K562 (cell line): ENCODE measurements at regions not wholly inside any gene's neighbourhood (a gene's known extent, or its start where the extent isn't known, plus 50 kb on each side); places are given as distances from the start of the nearest gene placed in this dataset.
"Not testable (repeated sequence)": the region's sequence is repeated elsewhere in the genome, so short reads cannot be mapped to it uniquely, and the experiment has no call there.

Experiments
- ATAC-seq: fragments of 200-7000 bp; cut with Tn5 transposase; 3 replicates; pipeline ENCODE4 v1.9.1; 2020; ENCODE audit warnings: moderate library complexity
- BruUV-seq: library from RNA; stranded (reverse); fragments of 400-500 nt; replicated peaks from 2 replicates; lab custom pipeline; 2021; lab: Mats Ljungman, UMichigan
- CTCF ChIA-PET: fragments of 300-600 bp; formaldehyde crosslinking; extraction: SDS; loops from one replicate; lab custom pipeline; 2021; ENCODE audit warnings: low intra/inter-chr PET ratio; lab: Yijun Ruan, JAX
- POLR2A ChIA-PET: fragments of 300-600, 350-650 bp; sonication (Branson Sonifier 250); formaldehyde crosslinking; extraction: SDS; loops from one replicate; lab custom pipeline; 2021; ENCODE audit warnings: antibody characterized with exemption, inconsistent platforms; lab: Yijun Ruan, JAX
- DNase-seq, 4 experiments: peaks; one replicate each; pipeline versions ENCODE4 v3.0.0 to v3.0.0-alpha.2; 2011 to 2018; ENCODE audit warnings: low spot score in 3 of 4, mixed read lengths in 3 of 4; ENCODE audit errors: extremely low read depth in 1 of 4
- FAIRE-seq: peaks from 2 replicates; lab custom pipeline; 2011; peaks lifted over from hg19 to GRCh38; lab: Jason Lieb, UNC
- H2AFZ ChIP-seq: 2 replicates; pipeline ENCODE4 v1.6.0; 2011; ENCODE audit warnings: low read depth, low read length, control low read depth, inconsistent platforms
- H3K27ac ChIP-seq: fragments of 200-600 bp; 3 replicates; pipeline ENCODE4 v1.8.0; 2011; ENCODE audit warnings: low read depth, mild to moderate bottlenecking, control low read depth, inconsistent platforms, low read length, moderate library complexity, mixed read lengths; ENCODE audit errors: extremely low read depth
- H3K27me3 ChIP-seq, 2 experiments: fragments of 300-600 bp in 1 of 2; 2 replicates in 1 of 2; 3 replicates in 1 of 2; pipeline versions ENCODE4 v1.6.0 to v1.8.0; 2011; ENCODE audit warnings: inconsistent platforms in 2 of 2, low read length in 2 of 2, mild to moderate bottlenecking in 1 of 2, mixed read lengths in 1 of 2, moderate library complexity in 1 of 2; ENCODE audit not compliant: control insufficient read depth in 2 of 2, insufficient read depth in 2 of 2
- H3K36me3 ChIP-seq: fragments of 300-600 bp; 3 replicates; pipeline ENCODE4 v1.8.0; 2011; ENCODE audit warnings: mild to moderate bottlenecking, low read length, inconsistent platforms; ENCODE audit not compliant: control insufficient read depth, insufficient read depth
- H3K4me1 ChIP-seq, 2 experiments: fragments of 200-600 bp in 1 of 2; replicated peaks in 1 of 2; 2 replicates in 1 of 2; 3 replicates in 1 of 2; pipeline versions ENCODE4 v1.5.1 to v1.8.0; 2011; ENCODE audit warnings: inconsistent platforms in 2 of 2, low read length in 2 of 2, mild to moderate bottlenecking in 1 of 2, mixed read lengths in 1 of 2, moderate library complexity in 1 of 2; ENCODE audit not compliant: control insufficient read depth in 2 of 2, insufficient read depth in 2 of 2
- H3K4me2 ChIP-seq: 2 replicates; pipeline ENCODE4 v1.6.1; 2011; ENCODE audit warnings: low read length, control low read depth, inconsistent platforms, mixed read lengths; ENCODE audit not compliant: insufficient read depth
- H3K4me3 ChIP-seq: fragments of 200-600 bp; sonication (generic), shearing (Covaris generic); 2 replicates; pipeline ENCODE4 v1.5.1; 2016; ENCODE audit warnings: control low read depth, inconsistent platforms
- H3K79me2 ChIP-seq: fragments of 200-600 bp; 3 replicates; pipeline ENCODE4 v1.8.0; 2011; ENCODE audit warnings: low read length, inconsistent platforms; ENCODE audit not compliant: control insufficient read depth, insufficient read depth
- H3K9ac ChIP-seq, 2 experiments: 2 replicates each; pipeline versions ENCODE4 v1.6.0 to v1.6.1; 2011; ENCODE audit warnings: low read depth in 2 of 2, low read length in 2 of 2, control low read depth in 1 of 2, inconsistent platforms in 1 of 2, mild to moderate bottlenecking in 1 of 2, mixed read lengths in 1 of 2; ENCODE audit not compliant: insufficient read depth in 1 of 2
- H3K9me1 ChIP-seq: one replicate; pipeline ENCODE4 v1.6.0; 2011; ENCODE audit warnings: inconsistent platforms, mild to moderate bottlenecking, low read length, moderate library complexity; ENCODE audit not compliant: control insufficient read depth, insufficient read depth
- H3K9me3 ChIP-seq: replicated peaks from 2 replicates; pipeline ENCODE4 v1.5.1; 2011; ENCODE audit warnings: low read depth, low read length, inconsistent platforms; ENCODE audit not compliant: control insufficient read depth, insufficient read depth
- H4K20me1 ChIP-seq: replicated peaks from 2 replicates; pipeline ENCODE4 v1.6.1; 2011; ENCODE audit warnings: low read length, inconsistent platforms, mixed read lengths; ENCODE audit not compliant: control insufficient read depth, insufficient read depth
- EP400 ChIP-seq: fragments of 450-650 bp; IDR thresholded peaks from 2 replicates; pipeline ENCODE4 v1.6.1; 2017; ENCODE audit warnings: antibody characterized with exemption, mild to moderate bottlenecking, moderate library complexity
- IFI16 ChIP-seq: fragments of 250-450 bp; sonication (Bioruptor Pico); IDR thresholded peaks from 2 replicates; pipeline ENCODE4 v2.1.2; 2022; ENCODE audit warnings: mild to moderate bottlenecking, inconsistent platforms
- MECOM ChIP-seq: fragments of 250-450 bp; sonication (Bioruptor Pico); IDR thresholded peaks from 2 replicates; pipeline ENCODE4 v1.8.0; 2022; ENCODE audit warnings: inconsistent platforms
- NBN ChIP-seq: fragments of 450-650 bp; IDR thresholded peaks from 2 replicates; pipeline ENCODE4 v1.6.1; 2016; ENCODE audit warnings: low read depth, mild to moderate bottlenecking
- PHB ChIP-seq: fragments of 250-450 bp; sonication (Bioruptor Pico); IDR thresholded peaks from 2 replicates; pipeline ENCODE4 v1.5.0; 2021
- POLR3A ChIP-seq: IDR thresholded peaks from 2 replicates; pipeline ENCODE4 v1.6.1; 2011; ENCODE audit warnings: borderline replicate concordance, mild to moderate bottlenecking, moderate library complexity; ENCODE audit not compliant: insufficient read length, insufficient read depth; ENCODE audit errors: extremely low read depth
- SMAD1 ChIP-seq: fragments of 150-350 bp; IDR thresholded peaks from 2 replicates; pipeline ENCODE4 v1.6.1; 2014; ENCODE audit warnings: low read length, low read depth; ENCODE audit not compliant: partially characterized antibody
- TBP ChIP-seq: optimal IDR thresholded peaks from 2 replicates; pipeline ENCODE3; 2011; ENCODE audit warnings: low read depth, low read length, improper control_type of control experiment
- TRIM24 ChIP-seq, 2 experiments: fragments of 450-650 bp; IDR thresholded peaks; 2 replicates each; pipeline ENCODE4 v1.6.1; 2016
- ZEB2 ChIP-seq: fragments of 450-650 bp; IDR thresholded peaks from 2 replicates; pipeline ENCODE4 v1.6.1; 2016
- ZNF134 ChIP-seq: fragments of 250-450 bp; sonication (Bioruptor Pico); conservative IDR thresholded peaks from 2 replicates; pipeline ENCODE4 v1.4.0; 2020
- ZNF695 ChIP-seq: fragments of 450-650 bp; formaldehyde crosslinking; IDR thresholded peaks from 2 replicates; pipeline ENCODE4 v1.4.0; 2020; ENCODE audit warnings: mild to moderate bottlenecking, moderate library complexity
- ZNF717 ChIP-seq: fragments of 250-450 bp; sonication (Bioruptor Pico); IDR thresholded peaks from 2 replicates; pipeline ENCODE4 v1.5.0; 2021
- WGBS: fragments of 100-300 bp; shearing (Covaris generic); methylation state at CpG from one replicate; pipeline ENCODE4 v1.1.6; 2016; ENCODE audit warnings: low coverage, mixed read lengths; ENCODE audit not compliant: insufficient coverage; ENCODE audit errors: missing lambda C conversion rate; 5-methylcytosine and 5-hydroxymethylcytosine counted together
- in situ Hi-C: fragments of 300-500 bp; cut with MboI; formaldehyde crosslinking; loops from 4 replicates; pipeline ENCODE4 v1.15.0; 2018; ENCODE audit warnings: inconsistent platforms, mixed read lengths
- intact Hi-C: fragments of 100-400 bp; cut with micrococcal nuclease; formaldehyde crosslinking; loops from 2 replicates; pipeline ENCODE4 v1.14.2; 2022
- TF ChIP-seq, protein P1 (sequence below): sonication (generic); formaldehyde crosslinking; IDR thresholded peaks from 2 replicates; pipeline ENCODE4 v1.8.1; 2023; ENCODE audit warnings: mild to moderate bottlenecking, missing genetic modification reagents
- TF ChIP-seq, protein P2 (sequence below): fragments of 250-450 bp; sonication (Bioruptor Pico); IDR thresholded peaks from 2 replicates; pipeline ENCODE4 v1.5.0; 2021

DNA sequence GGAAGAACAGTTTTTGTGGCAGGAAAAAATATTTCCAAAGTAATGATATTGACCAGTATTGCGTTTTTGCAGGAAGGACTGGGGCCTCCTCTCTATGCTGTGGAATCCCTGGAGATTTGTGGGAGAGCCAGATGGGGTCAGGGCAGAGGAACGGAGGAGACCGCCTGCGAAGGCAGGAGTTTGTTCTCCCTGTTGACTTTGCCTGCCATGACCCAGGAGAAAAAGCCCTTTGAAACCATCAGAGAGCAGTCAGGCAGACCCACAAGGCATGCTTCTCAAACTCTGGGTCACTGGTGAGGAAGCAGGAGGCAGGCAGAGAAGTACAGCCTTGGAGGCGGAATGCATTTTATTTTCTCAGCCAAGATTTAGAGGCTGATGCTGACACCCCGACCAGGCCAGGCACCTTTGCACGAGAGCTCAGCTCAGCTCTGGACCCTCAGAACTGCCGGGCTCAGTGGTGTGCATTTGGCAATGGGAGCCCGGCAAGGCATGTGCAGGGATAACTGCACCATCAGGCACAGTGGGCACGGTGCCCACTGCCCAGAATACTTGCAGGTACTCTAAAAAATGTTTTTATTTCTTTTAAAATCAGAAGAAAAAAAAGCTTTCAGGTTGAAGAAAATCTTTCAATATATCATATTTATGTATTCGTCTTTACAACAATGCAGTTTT, 410.4 kb downstream of the RPS24 start:
- Histone ChIP-seq H3K27me3 (peaks cover 6 to 29% of the 10 kb centered on the region in 2 experiments; a peak in 4 of 5 replicates), H3K4me1 (no peaks in the 10 kb centered on the region), H2AFZ (no peak overlapping the region), H3K9me1 (no peaks in the 10 kb centered on the region), H3K9ac (no peak overlapping the region), H3K9me3 (no peaks in the 10 kb centered on the region), H3K4me2 (no peak overlapping the region), H3K27ac (no peak overlapping the region), H4K20me1 (peaks cover 3% of the 10 kb centered on the region; the same call in 1 of the 2 replicates), H3K79me2 (no peaks in the 10 kb centered on the region), H3K36me3 (no peaks in the 10 kb centered on the region), H3K4me3 (no peak overlapping the region)
- WGBS = 1% methylated on average over 11 of the region's 11 CpGs
- DNase-seq (no peak), ATAC-seq (no peak), FAIRE-seq (no peak)
- TF ChIP-seq POLR3A = no peak
- no peak for TF ChIP-seq IFI16 (CRISPR knock-in tag)
- no peak for TF ChIP-seq PHB (CRISPR knock-in tag)
- no peak for TF ChIP-seq ZNF717 (CRISPR knock-in tag)
- TF ChIP-seq SMAD1 = no peak
- TF ChIP-seq, protein P1, sequence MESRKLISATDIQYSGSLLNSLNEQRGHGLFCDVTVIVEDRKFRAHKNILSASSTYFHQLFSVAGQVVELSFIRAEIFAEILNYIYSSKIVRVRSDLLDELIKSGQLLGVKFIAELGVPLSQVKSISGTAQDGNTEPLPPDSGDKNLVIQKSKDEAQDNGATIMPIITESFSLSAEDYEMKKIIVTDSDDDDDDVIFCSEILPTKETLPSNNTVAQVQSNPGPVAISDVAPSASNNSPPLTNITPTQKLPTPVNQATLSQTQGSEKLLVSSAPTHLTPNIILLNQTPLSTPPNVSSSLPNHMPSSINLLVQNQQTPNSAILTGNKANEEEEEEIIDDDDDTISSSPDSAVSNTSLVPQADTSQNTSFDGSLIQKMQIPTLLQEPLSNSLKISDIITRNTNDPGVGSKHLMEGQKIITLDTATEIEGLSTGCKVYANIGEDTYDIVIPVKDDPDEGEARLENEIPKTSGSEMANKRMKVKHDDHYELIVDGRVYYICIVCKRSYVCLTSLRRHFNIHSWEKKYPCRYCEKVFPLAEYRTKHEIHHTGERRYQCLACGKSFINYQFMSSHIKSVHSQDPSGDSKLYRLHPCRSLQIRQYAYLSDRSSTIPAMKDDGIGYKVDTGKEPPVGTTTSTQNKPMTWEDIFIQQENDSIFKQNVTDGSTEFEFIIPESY (CRISPR knock-in tag) = no peak
- TF ChIP-seq, protein P2, sequence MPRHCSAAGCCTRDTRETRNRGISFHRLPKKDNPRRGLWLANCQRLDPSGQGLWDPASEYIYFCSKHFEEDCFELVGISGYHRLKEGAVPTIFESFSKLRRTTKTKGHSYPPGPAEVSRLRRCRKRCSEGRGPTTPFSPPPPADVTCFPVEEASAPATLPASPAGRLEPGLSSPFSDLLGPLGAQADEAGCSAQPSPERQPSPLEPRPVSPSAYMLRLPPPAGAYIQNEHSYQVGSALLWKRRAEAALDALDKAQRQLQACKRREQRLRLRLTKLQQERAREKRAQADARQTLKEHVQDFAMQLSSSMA (CRISPR knock-in tag) = no peak
- no peak for TF ChIP-seq NBN
- TF ChIP-seq EP400 = no peak
- no peak for TF ChIP-seq ZNF695 (CRISPR knock-in tag)
- no peak for TF ChIP-seq ZEB2
- TF ChIP-seq TRIM24 (IDR thresholded peaks at IDR 0.05) = no peak
- no peak for TF ChIP-seq ZNF134
- TF ChIP-seq MECOM (CRISPR knock-in tag) = no peak
- no peak for TF ChIP-seq TBP
- in situ Hi-C loops (no loop called here), intact Hi-C loops (no loop called here)
- ChIA-PET CTCF (no interaction called here), POLR2A (interaction anchor here (0.6 kb wide), 2 partner anchors 51 to 391 kb away, joined by 3 to 5 read pairs; no protein-coding TSS in a partner anchor)
- BruUV-seq = no TSS peak

DNA sequence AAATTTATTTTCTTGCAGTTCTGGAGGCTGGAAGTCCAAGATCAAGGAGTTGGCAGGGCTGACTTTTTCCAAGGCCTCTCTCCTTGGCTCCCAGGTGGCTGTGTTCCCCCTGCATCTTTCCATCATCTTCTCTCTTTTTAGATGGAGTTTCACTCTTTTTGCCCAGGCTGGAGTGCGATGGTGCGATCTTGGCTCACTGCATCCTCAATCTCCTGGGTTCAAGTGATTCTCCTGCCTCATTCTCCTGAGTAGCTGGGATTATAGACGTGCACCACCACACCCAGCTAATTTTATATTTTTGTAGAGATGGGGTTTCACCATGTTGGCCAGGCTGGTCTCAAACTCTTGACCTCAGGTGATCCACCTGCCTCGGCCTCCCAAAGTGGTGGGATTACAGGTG, 411.1 kb downstream of the RPS24 start:
- H3K9me3 ChIP-seq, H2AFZ ChIP-seq, ATAC-seq, H3K79me2 ChIP-seq, intact Hi-C loops, in situ Hi-C loops, H3K4me2 ChIP-seq, H3K4me3 ChIP-seq, H3K9ac ChIP-seq, CTCF ChIA-PET, H3K9me1 ChIP-seq, BruUV-seq, H3K36me3 ChIP-seq, H3K4me1 ChIP-seq, H3K27ac ChIP-seq, DNase-seq, H4K20me1 ChIP-seq, FAIRE-seq: not testable (repeated sequence)
- POLR2A ChIA-PET = interaction anchor here (0.5 to 1.1 kb wide), 2 partner anchors 9 to 18 kb away, joined by 3 read pairs; no protein-coding TSS in a partner anchor
- H3K27me3 ChIP-seq = peaks cover 6 to 25% of the 10 kb centered on the region in 2 experiments; a peak in 4 of 5 replicates
- 0% methylated on average over 4 of the region's 4 CpGs for WGBS
